Occipital lobe (tissue), 1 donor: ENCODE measurements at regions not wholly inside any gene's neighbourhood (a gene's known extent, or its start where the extent isn't known, plus 50 kb on each side); places are given as distances from the start of the nearest gene placed in this dataset.
A peak's percentile ranks its signal among the peaks of the same experiment; 100 is the strongest.
"Not testable (repeated sequence)": the region's sequence is repeated elsewhere in the genome, so short reads cannot be mapped to it uniquely, and the experiment has no call there.

Source experiments
- DNase-seq: peaks from one replicate; lab custom pipeline; 2025; lab: John Stamatoyannopoulos, UW

GRCh38 chr9:129561594-129562281, 59.2 kb downstream of the C9orf50 start:
- no peak for DNase-seq

DNA sequence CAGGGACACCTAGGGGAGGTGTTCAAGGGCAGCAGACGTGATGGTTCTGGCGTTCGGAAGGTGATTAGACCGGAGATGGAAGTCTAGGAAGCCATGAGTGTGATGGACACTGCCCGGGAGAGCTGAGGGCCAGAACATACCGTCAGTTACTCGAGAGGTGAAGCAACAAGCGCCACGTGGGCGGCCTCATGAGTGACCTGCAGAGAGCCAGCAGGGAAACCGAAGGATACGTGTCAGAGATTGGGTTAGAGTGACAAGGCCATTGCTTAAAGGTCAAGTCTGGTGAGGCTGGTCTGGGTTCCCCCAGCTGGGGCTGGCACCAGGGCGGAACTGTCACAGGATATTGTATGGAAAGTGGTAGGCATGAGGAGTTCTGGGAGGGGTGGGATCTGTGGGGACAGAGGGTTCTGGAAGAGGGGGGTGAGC, 60.0 kb downstream of the C9orf50 start:
- no peak for DNase-seq

GRCh38 chr9:129559506-129559881, 61.4 kb downstream of the C9orf50 start:
- DNase-seq = no peak

GRCh38 chr9:129558551-129559505, 62.1 kb downstream of the C9orf50 start:
- no peak for DNase-seq

GRCh38 chr9:129558063-129558550, 62.8 kb downstream of the C9orf50 start:
- DNase-seq = no peak

- DNase-seq = no peak
These were observed 63.5 kb downstream of the C9orf50 start for GRCh38 chr9:129557192-129558036.

DNA sequence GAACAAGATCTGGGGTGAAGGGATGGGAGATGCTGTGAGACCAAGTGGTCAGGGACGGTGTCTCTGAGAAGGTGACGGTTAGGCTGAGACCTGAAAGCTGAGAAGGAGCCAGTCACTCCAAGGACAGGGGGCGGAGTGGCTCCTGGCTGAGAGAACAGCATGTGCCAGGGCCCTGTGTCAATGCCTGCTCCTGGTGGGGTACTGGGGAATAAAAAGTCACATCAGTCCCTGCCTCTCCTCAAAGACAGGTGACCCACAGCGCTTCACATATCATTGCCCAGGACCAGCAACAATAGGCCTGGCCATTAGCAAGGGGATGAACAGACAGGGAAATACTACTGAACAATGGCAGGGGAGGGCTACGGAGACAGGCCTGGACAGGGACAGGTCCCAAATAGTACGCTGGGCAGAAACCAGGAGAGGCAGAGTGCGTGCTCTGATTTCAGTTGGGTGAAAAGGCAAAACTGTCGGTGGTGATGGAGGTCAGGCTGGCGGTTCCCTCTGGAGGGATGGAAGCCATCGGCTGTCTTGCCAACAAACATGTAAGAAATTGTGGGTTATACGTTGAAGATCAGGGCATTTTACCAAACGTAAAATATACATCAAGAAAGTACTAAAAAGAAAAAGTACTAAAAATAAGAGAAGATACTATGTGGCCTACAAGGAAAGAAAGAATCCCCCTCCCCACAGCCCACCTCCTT, 64.3 kb downstream of the C9orf50 start:
- DNase-seq = no peak

DNA sequence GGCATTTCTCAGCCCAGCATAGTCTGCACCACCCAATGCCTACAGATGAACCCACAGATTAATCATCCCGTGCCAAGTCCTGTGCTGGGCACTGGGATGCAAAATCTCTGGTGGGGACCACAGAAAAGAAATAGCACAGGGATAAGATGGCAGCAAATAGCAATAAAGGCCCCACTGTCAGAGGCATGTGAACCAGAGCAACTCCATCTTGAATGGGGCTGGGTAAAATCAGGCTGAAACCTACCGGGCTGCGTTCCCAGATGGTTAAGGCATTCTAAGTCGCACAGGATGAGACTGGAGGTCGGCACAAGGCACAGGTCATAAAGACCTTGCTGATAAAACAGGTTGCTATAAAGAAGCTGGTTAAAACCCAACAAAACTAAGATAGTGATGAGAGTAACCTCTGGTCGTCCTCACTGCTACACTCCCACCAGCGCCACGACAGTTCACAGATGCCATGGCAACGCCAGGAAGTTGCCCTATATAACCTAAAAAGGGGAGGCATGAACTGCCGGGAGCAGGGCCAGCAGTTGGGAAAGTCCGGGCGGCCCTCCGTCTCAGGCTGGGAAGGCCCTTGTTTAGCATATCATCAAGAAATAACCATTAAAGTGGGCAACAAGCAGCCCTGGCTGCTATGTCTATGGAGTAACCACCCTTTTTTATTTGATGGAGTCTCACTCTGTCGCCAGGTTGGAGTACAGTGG, 65.2 kb downstream of the C9orf50 start:
- DNase-seq = no peak

DNA sequence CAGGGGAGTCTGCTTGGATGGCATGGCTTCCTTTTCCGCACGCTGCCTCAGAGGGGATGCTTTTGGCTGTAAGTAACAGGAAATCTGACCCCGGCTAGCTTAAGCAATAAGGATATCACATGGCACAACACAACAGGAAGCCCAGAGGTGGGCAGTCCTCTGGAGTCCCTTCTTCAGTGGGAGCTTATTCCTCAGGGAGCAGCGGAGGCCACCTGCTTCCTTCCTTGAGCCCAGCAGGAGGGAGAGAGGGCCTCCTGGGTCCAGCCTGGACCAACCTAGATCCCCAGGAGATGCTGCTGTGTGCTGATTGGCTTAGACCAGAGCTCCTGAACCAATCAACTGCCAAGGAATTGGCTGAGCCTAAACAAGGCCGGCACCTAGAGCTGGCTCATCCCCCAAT, 66.3 kb downstream of the C9orf50 start:
- DNase-seq = no peak

GRCh38 chr9:129553277-129553676, 67.6 kb downstream of the C9orf50 start:
- no peak for DNase-seq

DNA sequence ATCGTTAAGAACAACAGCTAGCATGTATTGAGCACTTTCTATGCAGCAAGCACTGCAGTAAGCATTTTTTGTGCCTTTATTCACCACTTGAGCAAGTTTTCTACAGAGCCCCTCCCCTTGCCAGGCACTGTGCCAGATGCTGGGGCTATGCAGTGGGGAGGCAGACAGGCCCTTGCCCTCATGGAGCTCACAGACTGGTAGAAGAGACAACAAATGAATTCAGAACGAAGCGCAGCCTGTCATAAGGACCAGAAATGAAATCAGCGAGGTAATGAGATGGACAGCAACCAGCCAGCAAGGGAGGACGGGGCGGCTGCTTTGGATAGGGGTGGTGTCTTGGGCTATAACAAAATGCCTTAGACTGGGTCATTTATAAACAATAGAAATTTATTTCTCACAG, 68.8 kb downstream of the C9orf50 start:
- no peak for DNase-seq

GRCh38 chr9:129551393-129551973, 69.4 kb downstream of the C9orf50 start:
- DNase-seq = no peak

GRCh38 chr9:129550977-129551376, 69.9 kb downstream of the C9orf50 start:
- DNase-seq = not testable (repeated sequence)

DNA sequence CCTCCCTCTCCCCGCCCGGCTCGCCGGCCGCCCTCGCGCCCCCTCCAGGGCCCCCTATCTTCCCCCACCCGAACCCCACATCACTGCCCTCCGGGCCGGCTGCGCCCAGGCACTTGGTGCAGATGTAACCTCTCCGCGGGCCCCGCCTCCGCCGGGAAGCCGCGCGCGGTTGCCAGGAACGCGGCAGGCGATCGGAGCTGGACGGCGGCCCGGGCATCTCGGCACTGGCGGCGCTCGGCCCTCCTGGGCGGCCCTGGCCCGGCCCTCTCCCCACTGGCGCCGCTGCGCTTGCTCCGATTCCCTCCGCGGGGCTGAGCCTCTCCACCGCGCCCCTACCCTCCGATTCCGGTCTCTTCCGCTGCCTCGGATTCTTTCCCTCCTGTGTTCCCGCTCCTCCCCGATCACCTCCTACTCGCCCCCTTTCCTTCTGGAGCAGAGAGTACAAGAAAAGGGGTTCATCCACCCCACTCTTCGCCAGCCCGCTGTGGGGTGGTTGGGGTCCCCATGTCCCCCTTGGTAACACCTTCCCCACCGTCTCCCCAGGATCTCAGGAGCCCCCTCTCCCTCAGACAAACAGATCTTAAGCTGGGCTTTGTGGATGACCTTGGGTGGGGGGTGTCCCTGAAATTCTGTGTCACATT, 70.6 kb downstream of the C9orf50 start:
- peak; percentile 80 for DNase-seq

DNA sequence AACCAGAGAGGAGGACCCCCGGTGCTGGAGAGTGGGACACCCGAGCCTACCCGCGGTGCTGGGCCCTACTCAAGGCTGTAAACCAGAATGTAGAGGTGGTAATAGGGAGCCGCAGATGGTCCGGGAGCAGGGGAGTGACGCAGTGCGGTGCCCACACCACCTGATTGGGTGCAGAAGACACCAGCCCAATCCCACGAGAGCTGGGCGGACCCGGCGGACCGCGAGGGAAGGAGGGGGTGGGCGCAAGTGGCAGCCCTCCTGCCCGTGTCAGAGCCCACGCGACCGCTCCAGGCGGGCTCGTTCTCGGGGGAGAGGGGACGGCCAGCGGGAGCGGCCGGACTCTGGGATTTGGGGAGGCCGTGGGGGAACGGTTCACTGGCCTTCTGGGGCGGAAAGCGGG, 71.2 kb downstream of the C9orf50 start:
- peak; percentile 89 for DNase-seq

GRCh38 chr9:129549139-129549538, 71.8 kb downstream of the C9orf50 start:
- DNase-seq = no peak

DNA sequence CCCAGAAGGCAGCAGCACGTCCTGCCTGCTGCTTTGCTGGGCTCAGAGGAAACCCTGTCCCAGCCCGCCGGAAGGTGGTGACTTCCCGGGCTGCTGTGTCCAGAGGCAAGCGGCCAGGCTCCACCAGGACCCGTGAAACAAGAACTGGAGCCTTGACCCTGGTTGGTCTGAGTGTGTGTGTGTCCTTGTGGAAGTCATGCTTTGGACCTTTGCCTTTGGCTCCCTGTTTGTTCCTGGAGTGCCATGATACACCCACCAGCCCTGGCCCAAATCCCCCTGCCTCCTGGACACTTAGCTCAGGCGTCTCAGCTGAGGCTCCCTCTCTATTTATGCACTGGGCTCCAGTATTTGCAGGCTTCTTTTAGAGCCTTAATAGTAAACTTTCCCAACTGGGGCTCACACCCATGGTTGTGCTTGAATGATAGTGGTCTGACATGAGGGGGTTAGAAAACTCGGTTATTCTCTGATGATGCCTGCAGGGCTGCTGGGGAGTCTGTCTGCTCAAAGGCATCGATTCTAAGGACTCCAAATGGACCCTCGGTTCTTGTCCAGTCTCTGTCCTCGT, 72.2 kb downstream of the C9orf50 start:
- DNase-seq = no peak

DNA sequence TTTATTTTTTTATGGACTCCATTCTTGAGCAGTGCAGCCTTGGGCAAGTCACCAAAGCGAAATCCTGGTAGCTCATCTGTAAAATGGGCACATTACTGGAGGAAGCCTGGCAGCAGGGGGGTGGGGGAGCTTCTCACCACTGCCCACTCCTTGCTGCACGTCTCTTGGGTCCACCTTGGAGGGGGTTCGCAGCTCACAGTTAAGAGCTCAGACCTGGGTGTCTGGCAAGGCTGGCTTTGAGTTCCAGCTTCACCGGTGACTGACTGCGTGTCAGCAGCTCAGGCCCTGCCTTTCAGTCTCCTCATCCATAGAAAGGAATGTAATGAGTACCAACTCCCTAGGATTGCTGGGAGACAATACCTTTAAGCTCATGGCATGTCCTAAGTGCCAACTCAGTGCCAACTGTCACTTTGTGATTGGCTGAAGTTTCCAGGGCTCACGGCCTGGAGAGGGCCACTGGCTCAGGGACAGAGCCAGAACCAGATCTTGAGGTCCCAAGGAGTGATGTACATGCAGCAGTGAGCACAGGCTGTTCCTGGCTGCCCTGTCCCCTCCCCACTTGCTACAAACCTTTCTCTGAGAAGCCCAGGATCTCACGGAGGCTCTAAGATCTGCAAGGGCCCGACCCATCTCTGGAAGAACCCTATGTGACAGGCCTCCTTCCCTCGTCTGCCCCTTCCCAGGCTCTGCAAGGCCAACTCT, 72.9 kb downstream of the C9orf50 start:
- no peak for DNase-seq

DNA sequence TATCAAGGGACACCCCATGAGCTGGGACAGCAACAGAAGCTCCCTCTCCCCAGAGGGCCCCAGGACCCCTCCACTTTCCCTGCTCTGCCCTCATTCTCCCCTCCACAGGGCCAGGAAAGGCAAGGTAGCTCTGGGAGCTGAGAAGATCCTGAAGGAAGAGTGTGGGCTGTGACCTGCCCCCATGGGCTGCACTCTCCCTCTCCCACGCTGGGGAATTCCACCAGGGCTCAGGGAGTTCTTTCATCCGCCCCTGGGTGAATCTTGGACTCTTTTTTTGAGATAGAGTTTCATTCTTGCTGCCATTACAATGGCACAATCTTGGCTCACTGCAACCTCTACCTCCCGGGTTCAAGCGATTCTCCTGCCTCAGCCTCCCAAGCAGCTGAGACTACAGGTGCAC, 73.8 kb downstream of the C9orf50 start:
- DNase-seq = no peak
